ENCODE measurements at regions not wholly inside any gene's neighbourhood (a gene's known extent, or its start where the extent isn't known, plus 50 kb on each side); places are given as distances from the start of the nearest gene placed in this dataset.

- TF ChIP-seq PRDM6 (tag by site-specific recombination; IDR thresholded peaks at IDR 0.05) (no peak), RBAK (tag by site-specific recombination; IDR thresholded peaks at IDR 0.05) (no peak), KLF7 (tag by site-specific recombination; IDR thresholded peaks at IDR 0.05; ENCODE audit: borderline replicate concordance) (no peak)
Measured at GRCh38 chr2:234594715-234595114, 97.8 kb upstream of the ARL4C start (continued).

GRCh38 chr2:234593636-234594035, 96.8 kb upstream of the ARL4C start:
- POLR2A ChIA-PET = no interaction called here
- CTCF ChIA-PET = interaction anchor here (2.0 kb wide), 1 partner anchor 49 kb away, joined by 8 read pairs; no protein-coding TSS in a partner anchor
- no peaks in the 10 kb centered on the region for H3K4me1 ChIP-seq (ENCODE audit: control insufficient read depth, insufficient read depth, low read length)
- H3K4me3 ChIP-seq (ENCODE audit: low read depth, low read length) = no peak overlapping the region
- no peak for TF ChIP-seq ZFHX2 (tag by site-specific recombination; conservative IDR thresholded peaks at IDR 0.05)
- no peak for TF ChIP-seq ZSCAN4 (tag by site-specific recombination; IDR thresholded peaks at IDR 0.05)
- TF ChIP-seq ZNF596 (tag by site-specific recombination; IDR thresholded peaks at IDR 0.05) = no peak
- TF ChIP-seq ZNF792 (tag by site-specific recombination; IDR thresholded peaks at IDR 0.05) = no peak
- no peak for TF ChIP-seq ZBTB20 (tag by site-specific recombination; IDR thresholded peaks at IDR 0.05)
- H3K9me3 ChIP-seq (ENCODE audit: control insufficient read depth, insufficient read depth, low read depth, low read length) = no peaks in the 10 kb centered on the region
- no peak overlapping the region for H3K27ac ChIP-seq (ENCODE audit: extremely low read depth, low read depth, low read length)
- H3K36me3 ChIP-seq (ENCODE audit: control insufficient read depth in 2 of 2, insufficient read depth in 1 of 2, low read length in 2 of 2) = no peaks in the 10 kb centered on the region

GRCh38 chr2:234592541-234592940, 95.7 kb upstream of the ARL4C start:
- Histone ChIP-seq H3K36me3 (ENCODE audit: control insufficient read depth in 2 of 2, insufficient read depth in 1 of 2, low read length in 2 of 2) (no peaks in the 10 kb centered on the region), H3K27ac (ENCODE audit: extremely low read depth, low read depth, low read length) (no peak overlapping the region), H3K4me3 (ENCODE audit: low read depth, low read length) (no peak overlapping the region), H3K4me1 (ENCODE audit: control insufficient read depth, insufficient read depth, low read length) (no peaks in the 10 kb centered on the region), H3K9me3 (ENCODE audit: control insufficient read depth, insufficient read depth, low read depth, low read length) (no peaks in the 10 kb centered on the region)
- ChIA-PET POLR2A (interaction anchor here (0.5 kb wide), 1 partner anchor 393 kb away, joined by 4 read pairs; no protein-coding TSS in a partner anchor), CTCF (interaction anchor here (0.7 to 0.8 kb wide), 2 partner anchors 42 to 515 kb away, joined by 4 to 5 read pairs; no protein-coding TSS in a partner anchor)
- TF ChIP-seq ZNF791 (tag by site-specific recombination; IDR thresholded peaks at IDR 0.05) (no peak), ZNF248 (tag by site-specific recombination; IDR thresholded peaks at IDR 0.05) (no peak), ZNF214 (tag by site-specific recombination; IDR thresholded peaks at IDR 0.05; ENCODE audit: borderline replicate concordance) (no peak), ZNF324 (tag by site-specific recombination; IDR thresholded peaks at IDR 0.05) (no peak), ZBTB44 (tag by site-specific recombination; IDR thresholded peaks at IDR 0.05) (no peak), ZNF221 (tag by site-specific recombination; IDR thresholded peaks at IDR 0.05; ENCODE audit: borderline replicate concordance) (no peak), ZNF112 (tag by site-specific recombination; IDR thresholded peaks at IDR 0.05) (no peak), ZBTB26 (tag by site-specific recombination; optimal IDR thresholded peaks at IDR 0.05) (no peak), REST (tag by site-specific recombination; IDR thresholded peaks at IDR 0.05) (no peak), ZNF837 (tag by site-specific recombination; IDR thresholded peaks at IDR 0.05) (no peak), IKZF3 (tag by site-specific recombination; IDR thresholded peaks at IDR 0.05) (no peak), ZNF280D (tag by site-specific recombination; IDR thresholded peaks at IDR 0.05) (no peak)

All from HEK293 (cell line).